ENCODE measurements at regions not wholly inside any gene's neighbourhood (a gene's known extent, or its start where the extent isn't known, plus 50 kb on each side); places are given as distances from the start of the nearest gene placed in this dataset.
A peak's percentile ranks its signal among the peaks of the same experiment; 100 is the strongest.

GRCh38 chr18:61729322-61729721 lies 163.5 kb downstream of the RNF152 start:
- Histone ChIP-seq H3K27ac (ENCODE audit: low read length) (no peak overlapping the region), H3K4me3 (ENCODE audit: low read length) (no peak overlapping the region), H3K4me1 (ENCODE audit: control insufficient read depth, insufficient read depth, low read length) (peaks cover 9% of the 10 kb centered on the region)

DNA sequence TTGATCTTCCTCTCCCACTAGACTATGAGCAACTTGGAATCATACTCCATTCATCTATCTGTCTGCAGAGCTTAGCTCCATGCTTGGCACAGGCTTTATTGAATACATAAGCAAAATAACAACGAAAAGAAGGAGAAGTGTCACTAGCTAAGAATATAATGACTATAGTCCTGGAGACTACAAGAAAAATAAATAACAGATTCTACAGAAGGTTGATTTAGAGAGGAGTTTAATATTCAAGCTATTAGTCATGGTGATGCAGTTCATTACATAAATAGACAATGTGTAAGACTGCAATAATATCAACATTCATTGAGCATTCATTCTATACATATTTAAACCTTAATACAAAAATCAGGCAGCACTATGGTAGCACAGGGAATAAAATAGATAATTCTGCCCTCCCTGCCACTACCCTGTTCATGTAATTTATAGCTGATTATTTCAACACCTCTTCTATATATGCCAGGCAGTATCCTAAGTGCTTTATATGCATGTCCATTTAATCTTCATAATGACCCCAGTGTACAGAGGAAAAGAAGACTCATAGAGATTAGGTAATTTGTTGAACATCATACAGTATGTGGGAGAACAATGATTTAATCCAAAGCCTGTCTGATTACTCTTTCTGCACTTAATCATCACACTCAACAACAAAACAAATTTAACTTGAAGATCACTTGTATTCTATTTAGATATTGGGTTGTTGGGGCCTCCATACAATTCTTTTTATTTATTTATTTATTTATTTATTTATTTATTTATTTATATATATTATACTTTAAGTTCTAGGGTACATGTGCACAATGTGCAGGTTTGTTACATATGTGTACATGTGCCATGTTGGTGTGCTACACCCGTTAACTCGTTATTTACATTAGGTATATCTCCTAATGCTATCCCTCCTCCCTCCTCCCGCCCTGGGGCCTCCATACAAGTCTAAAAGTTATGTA lies 165.3 kb downstream of the RNF152 start:
- DNase-seq, result no peak
- Histone ChIP-seq H3K4me3 (ENCODE audit: low read length) (no peak overlapping the region), H3K36me3 (ENCODE audit: control insufficient read depth, insufficient read depth, low read length) (no peaks in the 10 kb centered on the region), H3K27ac (ENCODE audit: low read length) (no peak overlapping the region), H3K27me3 (ENCODE audit: control insufficient read depth, insufficient read depth, low read length) (no peaks in the 10 kb centered on the region), H3K9me3 (replicated peaks; ENCODE audit: control insufficient read depth, low read depth, low read length) (no peaks in the 10 kb centered on the region), H3K4me1 (ENCODE audit: control insufficient read depth, insufficient read depth, low read length) (peaks cover 4% of the 10 kb centered on the region)
- no CpG with 5 or more reads among the region's 4 CpGs for WGBS (ENCODE audit: insufficient coverage)

More at GRCh38 chr18:61729322-61729721, 163.5 kb downstream of the RNF152 start:
- Histone ChIP-seq H3K27me3 (ENCODE audit: control insufficient read depth, insufficient read depth, low read length) (no peaks in the 10 kb centered on the region), H3K36me3 (ENCODE audit: control insufficient read depth, insufficient read depth, low read length) (no peaks in the 10 kb centered on the region), H3K9me3 (replicated peaks; ENCODE audit: control insufficient read depth, low read depth, low read length) (no peaks in the 10 kb centered on the region)
- no peak for DNase-seq

DNA sequence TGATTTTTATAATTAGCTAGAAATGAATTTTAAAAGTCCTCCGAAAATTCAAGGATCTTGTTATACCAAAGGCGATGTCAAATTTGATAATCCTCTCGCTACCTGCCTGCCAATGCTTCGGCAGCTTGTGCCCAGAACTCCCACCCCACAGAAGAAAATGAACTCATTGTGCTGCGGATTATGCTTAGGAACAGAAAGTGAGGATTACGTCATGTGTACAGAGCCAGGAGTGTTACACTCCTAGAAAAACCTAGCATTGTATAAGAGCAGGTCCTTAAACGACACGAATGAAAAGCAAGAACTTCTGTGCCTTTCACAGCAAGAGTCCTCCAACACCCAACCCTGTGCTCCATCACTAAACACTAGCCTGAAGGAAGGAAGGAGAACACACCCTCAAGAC lies 168.3 kb downstream of the RNF152 start:
- Histone ChIP-seq H3K36me3 (ENCODE audit: control insufficient read depth, insufficient read depth, low read length) (no peaks in the 10 kb centered on the region), H3K9me3 (replicated peaks; ENCODE audit: control insufficient read depth, low read depth, low read length) (no peaks in the 10 kb centered on the region), H3K27ac (ENCODE audit: low read length) (no peak overlapping the region), H3K27me3 (ENCODE audit: control insufficient read depth, insufficient read depth, low read length) (no peaks in the 10 kb centered on the region), H3K4me3 (ENCODE audit: low read length) (no peak overlapping the region), H3K4me1 (ENCODE audit: control insufficient read depth, insufficient read depth, low read length) (no peaks in the 10 kb centered on the region)
- 67% methylated on average over 3 of the region's 8 CpGs for WGBS (ENCODE audit: insufficient coverage)
- DNase-seq, result no peak

DNA sequence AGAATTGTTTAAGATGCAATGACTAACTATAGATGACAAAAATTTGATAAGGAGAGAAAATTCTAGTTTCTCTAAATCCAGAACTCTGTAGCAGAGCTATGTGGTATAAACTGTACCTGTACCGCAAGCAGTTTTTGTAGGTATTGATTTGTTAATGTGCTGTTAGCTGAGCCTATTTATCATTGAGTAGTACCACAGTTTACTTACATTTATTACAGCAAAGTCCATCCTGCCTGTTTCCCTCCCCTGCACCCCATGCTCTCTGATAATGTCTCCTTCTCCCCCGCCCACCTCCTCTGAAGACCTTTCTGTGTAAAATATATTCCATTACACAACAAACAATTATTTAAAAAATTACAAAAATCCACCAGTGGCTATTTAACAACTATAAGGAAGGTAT lies 170.6 kb downstream of the RNF152 start:
- 50% methylated on average over 1 of the region's 2 CpGs for WGBS (ENCODE audit: insufficient coverage)
- Histone ChIP-seq H3K27me3 (ENCODE audit: control insufficient read depth, insufficient read depth, low read length) (no peaks in the 10 kb centered on the region), H3K36me3 (ENCODE audit: control insufficient read depth, insufficient read depth, low read length) (no peaks in the 10 kb centered on the region), H3K9me3 (replicated peaks; ENCODE audit: control insufficient read depth, low read depth, low read length) (no peaks in the 10 kb centered on the region), H3K27ac (ENCODE audit: low read length) (no peak overlapping the region), H3K4me1 (ENCODE audit: control insufficient read depth, insufficient read depth, low read length) (no peaks in the 10 kb centered on the region), H3K4me3 (ENCODE audit: low read length) (no peak overlapping the region)
- DNase-seq, result no peak

- H3K27me3 ChIP-seq (ENCODE audit: control insufficient read depth, insufficient read depth, low read length), result no peaks in the 10 kb centered on the region
- H3K4me3 ChIP-seq (ENCODE audit: low read length), result no peak overlapping the region
These were observed 172.3 kb downstream of the RNF152 start for GRCh38 chr18:61720496-61720895.

GRCh38 chr18:61719671-61720070 lies 173.1 kb downstream of the RNF152 start:
- H3K27me3 ChIP-seq (ENCODE audit: control insufficient read depth, insufficient read depth, low read length), result no peaks in the 10 kb centered on the region
- DNase-seq, result peak; percentile 26
- H3K4me3 ChIP-seq (ENCODE audit: low read length), result no peak overlapping the region
- H3K4me1 ChIP-seq (ENCODE audit: control insufficient read depth, insufficient read depth, low read length), result no peaks in the 10 kb centered on the region
- H3K9me3 ChIP-seq (replicated peaks; ENCODE audit: control insufficient read depth, low read depth, low read length), result no peaks in the 10 kb centered on the region
- no peak overlapping the region for H3K27ac ChIP-seq (ENCODE audit: low read length)
- no CpG with 5 or more reads among the region's 1 CpG for WGBS (ENCODE audit: insufficient coverage)
- no peaks in the 10 kb centered on the region for H3K36me3 ChIP-seq (ENCODE audit: control insufficient read depth, insufficient read depth, low read length)

More at GRCh38 chr18:61720496-61720895, 172.3 kb downstream of the RNF152 start:
- DNase-seq, result no peak
- Histone ChIP-seq H3K9me3 (replicated peaks; ENCODE audit: control insufficient read depth, low read depth, low read length) (no peaks in the 10 kb centered on the region), H3K27ac (ENCODE audit: low read length) (no peak overlapping the region), H3K4me1 (ENCODE audit: control insufficient read depth, insufficient read depth, low read length) (no peaks in the 10 kb centered on the region), H3K36me3 (ENCODE audit: control insufficient read depth, insufficient read depth, low read length) (no peaks in the 10 kb centered on the region)
- 54% methylated on average over 5 of the region's 5 CpGs for WGBS (ENCODE audit: insufficient coverage)

DNA sequence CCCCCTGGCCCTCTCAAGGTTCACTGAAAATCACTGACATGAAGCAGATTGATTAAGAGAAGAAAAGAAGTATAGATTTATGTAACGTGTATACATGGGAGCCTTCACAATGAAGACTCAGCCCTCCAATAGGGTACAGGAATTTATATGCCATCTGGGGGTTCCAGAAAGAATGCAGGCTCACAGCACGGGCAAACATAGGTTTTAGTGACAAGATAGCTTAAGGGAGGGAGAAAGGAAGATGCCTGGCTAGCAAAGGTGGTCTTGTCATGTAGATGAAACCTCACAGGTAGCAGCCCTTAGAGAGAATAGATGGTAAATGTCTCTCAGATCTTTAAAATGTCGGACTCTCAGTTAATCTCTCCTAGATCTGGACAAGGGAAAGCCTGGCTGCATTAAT lies 173.9 kb downstream of the RNF152 start:
- no peak overlapping the region for H3K4me3 ChIP-seq (ENCODE audit: low read length)
- no peaks in the 10 kb centered on the region for H3K9me3 ChIP-seq (replicated peaks; ENCODE audit: control insufficient read depth, low read depth, low read length)
- 60% methylated on average over 1 of the region's 3 CpGs for WGBS (ENCODE audit: insufficient coverage)
- no peak overlapping the region for H3K27ac ChIP-seq (ENCODE audit: low read length)
- H3K4me1 ChIP-seq (ENCODE audit: control insufficient read depth, insufficient read depth, low read length), result no peaks in the 10 kb centered on the region
- H3K27me3 ChIP-seq (ENCODE audit: control insufficient read depth, insufficient read depth, low read length), result no peaks in the 10 kb centered on the region
- no peak for DNase-seq
- H3K36me3 ChIP-seq (ENCODE audit: control insufficient read depth, insufficient read depth, low read length), result no peaks in the 10 kb centered on the region

DNA sequence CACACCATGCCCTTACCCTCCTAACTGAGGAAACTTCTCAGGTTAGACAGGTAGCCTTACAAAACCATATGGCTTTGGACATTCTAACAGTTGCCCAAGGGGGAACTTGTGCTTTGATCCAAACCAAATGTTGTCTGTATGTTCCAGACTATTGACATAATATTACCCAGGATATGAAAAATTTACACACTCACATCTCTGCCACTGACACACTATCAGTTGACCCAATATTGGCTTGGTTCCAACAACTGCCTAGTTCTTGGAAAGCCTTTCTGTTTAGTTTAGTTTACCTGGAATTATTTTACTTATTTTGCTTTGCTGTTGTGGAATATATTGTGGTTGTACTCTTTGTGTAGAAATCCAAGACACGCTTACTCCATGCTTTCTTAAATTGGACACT lies 178.4 kb downstream of the RNF152 start:
- Histone ChIP-seq H3K4me1 (ENCODE audit: control insufficient read depth, insufficient read depth, low read length) (no peaks in the 10 kb centered on the region), H3K27ac (ENCODE audit: low read length) (no peak overlapping the region), H3K27me3 (ENCODE audit: control insufficient read depth, insufficient read depth, low read length) (no peaks in the 10 kb centered on the region), H3K36me3 (ENCODE audit: control insufficient read depth, insufficient read depth, low read length) (no peaks in the 10 kb centered on the region), H3K4me3 (ENCODE audit: low read length) (no peak overlapping the region), H3K9me3 (replicated peaks; ENCODE audit: control insufficient read depth, low read depth, low read length) (no peaks in the 10 kb centered on the region)
- no CpG with 5 or more reads among the region's 1 CpG for WGBS (ENCODE audit: insufficient coverage)
- no peak for DNase-seq

DNA sequence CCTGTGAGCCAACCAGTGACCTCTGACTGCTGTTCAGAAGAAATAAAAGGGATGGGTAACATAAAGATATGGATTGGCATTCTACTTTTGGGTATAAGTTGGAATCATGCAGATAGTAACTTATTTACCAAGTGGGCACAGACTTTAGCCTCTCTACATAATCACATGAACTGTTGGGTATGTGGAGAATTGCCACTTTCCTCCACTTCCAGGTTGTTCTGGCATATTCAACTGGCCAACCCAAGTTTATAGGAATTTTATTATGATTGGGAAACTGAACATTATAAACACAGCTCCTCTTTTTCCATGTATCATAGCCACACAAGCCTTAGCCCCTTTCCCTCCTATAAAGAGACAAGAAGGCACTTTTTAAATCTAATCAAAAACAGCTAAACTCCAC lies 179.3 kb downstream of the RNF152 start:
- DNase-seq, result no peak
- no peaks in the 10 kb centered on the region for H3K9me3 ChIP-seq (replicated peaks; ENCODE audit: control insufficient read depth, low read depth, low read length)

DNA sequence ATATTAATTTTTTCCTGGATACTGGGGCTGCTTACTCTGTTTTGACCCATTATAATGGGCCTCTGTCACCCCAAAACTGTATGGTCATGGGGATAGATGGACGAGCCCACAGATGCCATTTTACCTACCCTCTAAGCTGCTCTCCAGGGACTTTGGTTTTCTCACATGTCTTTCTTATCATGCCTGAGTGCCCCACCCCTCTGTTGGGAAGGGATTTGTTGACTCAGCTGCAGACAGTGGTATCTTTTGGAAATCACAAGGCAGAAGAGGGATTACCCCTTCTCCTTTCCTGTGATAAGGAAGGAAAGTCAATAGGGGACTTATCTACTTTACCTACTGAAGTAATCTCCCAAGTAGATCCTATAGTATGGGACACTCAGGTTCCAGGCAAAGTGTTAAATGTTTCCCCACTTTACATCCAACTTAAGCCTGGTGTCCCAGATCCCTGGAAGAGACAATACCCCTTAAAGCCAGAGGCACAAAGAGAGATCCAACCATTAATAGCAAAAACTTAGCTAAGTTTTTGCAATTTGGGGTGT lies 182.7 kb downstream of the RNF152 start:
- Histone ChIP-seq H3K36me3 (ENCODE audit: control insufficient read depth, insufficient read depth, low read length) (no peaks in the 10 kb centered on the region), H3K27ac (ENCODE audit: low read length) (no peak overlapping the region), H3K4me1 (ENCODE audit: control insufficient read depth, insufficient read depth, low read length) (no peaks in the 10 kb centered on the region), H3K9me3 (replicated peaks; ENCODE audit: control insufficient read depth, low read depth, low read length) (no peaks in the 10 kb centered on the region), H3K4me3 (ENCODE audit: low read length) (no peak overlapping the region), H3K27me3 (ENCODE audit: control insufficient read depth, insufficient read depth, low read length) (no peaks in the 10 kb centered on the region)
- no CpG with 5 or more reads among the region's 1 CpG for WGBS (ENCODE audit: insufficient coverage)
- DNase-seq, result no peak

More for the DNA sequence above, 179.3 kb downstream of the RNF152 start:
- Histone ChIP-seq H3K27me3 (ENCODE audit: control insufficient read depth, insufficient read depth, low read length) (no peaks in the 10 kb centered on the region), H3K27ac (ENCODE audit: low read length) (no peak overlapping the region), H3K36me3 (ENCODE audit: control insufficient read depth, insufficient read depth, low read length) (no peaks in the 10 kb centered on the region), H3K4me1 (ENCODE audit: control insufficient read depth, insufficient read depth, low read length) (no peaks in the 10 kb centered on the region), H3K4me3 (ENCODE audit: low read length) (no peak overlapping the region)
